IPS-18c (cell line): ENCODE measurements at regions not wholly inside any gene's neighbourhood (a gene's known extent, or its start where the extent isn't known, plus 50 kb on each side); places are given as distances from the start of the nearest gene placed in this dataset.
"Not testable (repeated sequence)": the region's sequence is repeated elsewhere in the genome, so short reads cannot be mapped to it uniquely, and the experiment has no call there.

Experiments
- H3K4me3 ChIP-seq: 2 replicates; pipeline ENCODE4 v1.7.0; 2013; ENCODE audit warnings: low read depth, mild to moderate bottlenecking, low read length, moderate library complexity; ENCODE audit not compliant: insufficient read depth
- H3K9me3 ChIP-seq: one replicate; pipeline ENCODE4 v1.6.1; 2013; ENCODE audit warnings: mild to moderate bottlenecking, low read length, moderate library complexity; ENCODE audit not compliant: control insufficient read depth, insufficient read depth

- H3K9me3 ChIP-seq: no peaks in the 10 kb centered on the region
- no peak overlapping the region for H3K4me3 ChIP-seq
Measured at GRCh38 chr2:2723064-2723463, 392.0 kb upstream of the MYT1L start.

GRCh38 chr2:2721296-2721835, 390.3 kb upstream of the MYT1L start:
- H3K9me3 ChIP-seq: no peaks in the 10 kb centered on the region
- H3K4me3 ChIP-seq: no peak overlapping the region

GRCh38 chr2:2720806-2721205, 389.7 kb upstream of the MYT1L start:
- H3K9me3 ChIP-seq, H3K4me3 ChIP-seq: not testable (repeated sequence)

GRCh38 chr2:2720351-2720750, 389.3 kb upstream of the MYT1L start:
- H3K9me3 ChIP-seq: no peaks in the 10 kb centered on the region
- no peak overlapping the region for H3K4me3 ChIP-seq

- H3K9me3 ChIP-seq: no peaks in the 10 kb centered on the region
Measured at GRCh38 chr2:2719781-2720180, 388.7 kb upstream of the MYT1L start.

GRCh38 chr2:2719015-2719414, 387.9 kb upstream of the MYT1L start:
- Histone ChIP-seq H3K9me3 (no peaks in the 10 kb centered on the region), H3K4me3 (no peak overlapping the region)

More at GRCh38 chr2:2719781-2720180, 388.7 kb upstream of the MYT1L start:
- H3K4me3 ChIP-seq: no peak overlapping the region

GRCh38 chr2:2717406-2717805, 386.3 kb upstream of the MYT1L start:
- H3K9me3 ChIP-seq: no peaks in the 10 kb centered on the region
- no peak overlapping the region for H3K4me3 ChIP-seq

- H3K4me3 ChIP-seq: no peak overlapping the region
Measured at GRCh38 chr2:2716771-2717170, 385.7 kb upstream of the MYT1L start.

GRCh38 chr2:2715036-2715818, 384.2 kb upstream of the MYT1L start:
- no peak overlapping the region for H3K4me3 ChIP-seq
- H3K9me3 ChIP-seq: no peaks in the 10 kb centered on the region

More at GRCh38 chr2:2716771-2717170, 385.7 kb upstream of the MYT1L start:
- H3K9me3 ChIP-seq: no peaks in the 10 kb centered on the region

GRCh38 chr2:2714408-2714807, 383.3 kb upstream of the MYT1L start:
- H3K9me3 ChIP-seq: no peaks in the 10 kb centered on the region
- no peak overlapping the region for H3K4me3 ChIP-seq

GRCh38 chr2:2709431-2709770, 378.3 kb upstream of the MYT1L start:
- Histone ChIP-seq H3K9me3 (no peaks in the 10 kb centered on the region), H3K4me3 (no peak overlapping the region)

- Histone ChIP-seq H3K4me3 (no peak overlapping the region), H3K9me3 (no peaks in the 10 kb centered on the region)
Measured at GRCh38 chr2:2708575-2709430, 377.7 kb upstream of the MYT1L start.

- no peak overlapping the region for H3K4me3 ChIP-seq
- peaks cover 2% of the 10 kb centered on the region for H3K9me3 ChIP-seq
Measured at GRCh38 chr2:2707206-2707991, 376.3 kb upstream of the MYT1L start.

- H3K4me3 ChIP-seq: no peak overlapping the region
- peaks cover 2% of the 10 kb centered on the region for H3K9me3 ChIP-seq
Measured at GRCh38 chr2:2706306-2706705, 375.2 kb upstream of the MYT1L start.

- Histone ChIP-seq H3K9me3 (peaks cover 2% of the 10 kb centered on the region), H3K4me3 (no peak overlapping the region)
Measured at GRCh38 chr2:2705871-2706270, 374.8 kb upstream of the MYT1L start.

- H3K9me3 ChIP-seq: peaks cover 2% of the 10 kb centered on the region
- no peak overlapping the region for H3K4me3 ChIP-seq
Measured at GRCh38 chr2:2704428-2705090, 373.5 kb upstream of the MYT1L start.
